Activated CD4-positive, alpha-beta T cell treated with anti-CD3 and anti-CD28 coated beads for 1 hour (primary cell): ENCODE measurements at regions not wholly inside any gene's neighbourhood (a gene's known extent, or its start where the extent isn't known, plus 50 kb on each side); places are given as distances from the start of the nearest gene placed in this dataset.

Experiments used
- DNase-seq: peaks from one replicate; pipeline ENCODE4 v3.0.0-alpha.2; 2020

- DNase-seq, result no peak
Measured at GRCh38 chr7:156145184-156145583, 332.9 kb upstream of the SHH start.

DNA sequence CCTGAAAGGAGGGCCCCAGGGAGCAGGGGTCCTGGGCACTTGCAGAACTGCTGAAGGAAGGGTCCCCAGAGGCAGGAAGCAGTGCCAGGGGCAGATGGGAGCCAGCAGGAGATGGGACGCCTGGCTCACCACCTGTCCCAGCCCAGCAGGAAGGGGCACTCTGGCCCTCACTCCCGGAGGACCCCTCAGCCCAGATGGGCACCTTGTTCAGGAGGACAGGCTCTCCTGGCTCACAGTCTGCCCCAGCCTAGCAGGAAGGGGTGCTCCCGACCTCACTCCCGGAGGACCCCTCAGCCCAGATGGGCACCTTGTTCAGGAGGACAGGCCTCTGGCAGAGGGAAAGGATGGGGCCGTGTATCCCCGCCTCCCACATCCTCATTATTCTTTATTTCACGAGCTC lies 331.4 kb upstream of the SHH start:
- DNase-seq, result no peak

DNA sequence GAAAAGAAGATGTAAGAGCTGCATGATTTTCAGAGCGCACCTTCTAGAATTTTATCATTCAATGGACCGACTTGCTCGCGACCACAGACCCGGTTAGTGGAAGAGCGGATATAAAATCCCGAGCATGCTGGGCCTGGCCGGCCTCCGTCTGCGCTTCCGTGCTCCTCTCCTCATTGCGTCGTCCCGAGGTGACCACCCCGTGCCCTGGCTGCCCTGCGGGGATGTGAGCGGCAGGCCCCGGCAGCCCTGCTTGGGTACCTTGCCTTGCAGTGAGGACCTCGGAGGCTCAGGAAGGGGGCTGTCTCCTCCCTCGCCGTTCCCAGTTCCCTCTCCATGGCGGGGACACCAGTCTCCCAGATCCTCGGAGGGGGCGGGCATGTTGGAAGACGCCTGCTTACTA lies 330.9 kb upstream of the SHH start:
- DNase-seq, result no peak

- no peak for DNase-seq
Measured at GRCh38 chr7:156141941-156142340, 329.7 kb upstream of the SHH start.

GRCh38 chr7:156140896-156141295 lies 328.6 kb upstream of the SHH start:
- DNase-seq, result no peak

GRCh38 chr7:156140447-156140846 lies 328.2 kb upstream of the SHH start:
- no peak for DNase-seq

DNA sequence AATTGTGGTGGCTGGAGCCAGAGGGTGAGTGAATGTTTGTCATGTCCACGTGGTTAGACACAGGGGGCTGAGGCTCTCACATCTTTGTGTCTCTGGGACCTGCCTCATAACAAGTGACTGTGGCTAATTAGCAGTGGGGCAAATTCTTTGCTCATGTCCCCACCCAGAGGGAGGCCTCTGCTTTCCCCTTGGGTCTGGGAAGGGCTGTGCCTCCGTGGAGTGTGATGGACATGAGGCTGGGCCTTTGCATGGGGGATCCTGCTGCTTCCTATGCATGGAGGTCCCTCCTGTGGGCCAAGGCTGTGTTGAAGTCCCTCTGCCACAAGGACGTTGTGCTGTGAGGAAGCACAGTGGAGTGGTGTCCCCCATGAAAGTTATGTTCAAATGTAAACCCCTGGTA lies 327.4 kb upstream of the SHH start:
- no peak for DNase-seq

- DNase-seq, result no peak
Measured at GRCh38 chr7:156139112-156139511, 326.8 kb upstream of the SHH start.

- no peak for DNase-seq
Measured at GRCh38 chr7:156131881-156132280, 319.6 kb upstream of the SHH start.

DNA sequence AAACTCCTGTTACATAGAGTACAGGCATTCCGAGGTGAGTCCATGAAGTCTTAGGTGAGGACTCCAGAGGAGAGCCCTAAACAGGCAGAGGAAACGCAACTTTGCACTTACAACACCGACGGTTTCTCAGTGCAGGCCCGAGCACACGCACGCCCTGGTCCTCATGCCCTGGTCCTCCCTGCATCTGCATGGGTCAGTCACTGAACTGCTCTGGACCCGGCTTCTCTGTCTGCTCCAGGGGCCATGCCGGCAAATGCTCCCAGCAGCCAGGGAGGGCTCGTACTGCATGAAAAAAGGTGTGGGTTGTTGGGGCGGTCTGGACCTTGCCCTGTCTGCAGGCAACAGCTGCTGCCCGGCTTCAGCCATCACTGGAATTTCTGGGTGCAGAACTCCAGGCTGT lies 317.3 kb upstream of the SHH start:
- no peak for DNase-seq

- DNase-seq, result no peak
Measured at GRCh38 chr7:156128496-156128895, 316.2 kb upstream of the SHH start.

DNA sequence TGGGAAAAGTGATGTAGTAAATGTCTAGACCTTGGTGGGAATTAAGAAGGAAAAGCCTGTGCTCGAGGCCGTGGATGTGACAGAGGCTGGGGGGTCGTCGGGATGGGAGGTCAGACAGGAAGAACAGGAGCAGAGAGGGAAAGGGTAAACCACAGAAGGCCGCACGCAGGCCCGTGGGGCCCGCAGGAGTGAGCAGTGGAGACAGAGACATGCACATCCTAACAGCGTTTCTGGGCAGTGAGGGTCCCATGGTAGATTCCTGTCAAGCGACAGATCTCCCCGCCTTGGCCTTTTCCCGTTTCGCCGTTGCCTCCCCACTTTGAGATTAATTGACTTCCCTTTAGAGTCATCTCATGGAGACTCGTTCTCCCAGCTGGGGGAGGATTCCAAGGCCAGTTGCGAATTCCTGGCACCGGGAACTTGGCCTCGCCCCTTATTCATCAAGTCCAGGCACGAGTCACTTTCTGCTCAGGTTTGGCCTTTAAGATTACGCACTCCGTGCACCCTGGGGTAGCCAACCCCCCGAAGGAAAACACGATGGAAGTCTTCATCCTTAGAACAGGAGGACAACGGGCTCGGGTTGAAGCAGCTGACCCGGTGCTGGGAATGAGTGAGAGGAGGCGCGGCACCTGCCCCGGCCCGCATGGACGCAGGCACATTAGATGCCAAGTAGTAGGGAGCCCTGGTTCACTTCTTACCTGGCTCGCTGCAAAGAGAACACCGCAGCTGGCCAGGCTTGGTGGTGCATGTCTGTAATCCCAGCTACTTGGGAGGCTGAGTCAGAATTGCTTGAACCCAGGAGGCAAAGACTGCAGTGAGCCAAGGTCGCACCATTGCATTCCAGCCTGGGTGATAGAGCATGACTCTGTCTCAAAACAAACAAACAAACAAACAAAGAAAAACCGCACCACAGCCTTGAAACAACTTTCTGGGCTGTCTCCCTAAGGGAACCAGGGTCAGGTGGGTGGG lies 315.2 kb upstream of the SHH start:
- no peak for DNase-seq

DNA sequence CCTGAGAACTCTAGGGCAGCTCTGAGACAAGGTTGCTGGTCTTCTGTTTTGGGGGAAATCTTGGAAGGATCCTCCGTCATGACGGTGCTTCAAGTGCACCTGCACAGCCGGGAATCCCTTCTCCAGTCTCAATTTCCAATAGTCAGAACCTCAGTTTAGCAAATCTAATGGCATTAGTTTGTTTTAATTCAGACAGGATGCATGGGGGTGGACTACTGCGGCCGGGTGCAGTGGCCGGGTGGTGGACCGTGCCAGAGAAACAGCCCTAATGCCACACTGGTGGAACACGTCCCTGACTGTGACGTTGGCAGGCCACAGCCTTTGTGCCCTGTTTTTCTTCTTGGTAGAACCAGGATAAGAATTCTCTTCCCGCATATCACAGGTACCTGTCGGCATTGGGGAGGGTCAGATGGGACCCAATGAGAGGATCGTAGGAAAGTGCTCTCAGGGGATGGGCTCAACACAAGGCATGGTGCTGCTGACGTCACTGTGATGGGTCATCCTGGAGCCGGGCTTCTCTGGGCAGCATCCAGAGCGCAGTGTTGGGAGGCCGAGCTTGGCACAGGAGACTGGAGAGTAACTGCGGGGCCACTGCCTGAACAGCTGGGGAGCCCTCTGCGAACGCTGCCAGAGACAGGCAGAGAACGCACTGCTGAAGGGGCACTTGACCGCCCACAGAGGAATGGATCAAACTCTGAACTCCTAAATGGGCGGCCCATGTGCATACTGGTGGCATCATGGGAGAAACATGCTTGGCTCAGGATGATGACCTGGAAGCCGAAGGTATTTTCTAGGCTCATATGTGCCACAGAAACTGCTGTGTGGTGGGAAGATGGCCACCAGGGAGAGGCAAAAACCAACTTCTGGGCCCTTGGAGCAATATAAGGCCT lies 313.8 kb upstream of the SHH start:
- no peak for DNase-seq

GRCh38 chr7:156124356-156124755 lies 312.1 kb upstream of the SHH start:
- no peak for DNase-seq

GRCh38 chr7:156123362-156123761 lies 311.1 kb upstream of the SHH start:
- no peak for DNase-seq

GRCh38 chr7:156122752-156123354 lies 310.6 kb upstream of the SHH start:
- no peak for DNase-seq

GRCh38 chr7:156121956-156122355 lies 309.7 kb upstream of the SHH start:
- no peak for DNase-seq

DNA sequence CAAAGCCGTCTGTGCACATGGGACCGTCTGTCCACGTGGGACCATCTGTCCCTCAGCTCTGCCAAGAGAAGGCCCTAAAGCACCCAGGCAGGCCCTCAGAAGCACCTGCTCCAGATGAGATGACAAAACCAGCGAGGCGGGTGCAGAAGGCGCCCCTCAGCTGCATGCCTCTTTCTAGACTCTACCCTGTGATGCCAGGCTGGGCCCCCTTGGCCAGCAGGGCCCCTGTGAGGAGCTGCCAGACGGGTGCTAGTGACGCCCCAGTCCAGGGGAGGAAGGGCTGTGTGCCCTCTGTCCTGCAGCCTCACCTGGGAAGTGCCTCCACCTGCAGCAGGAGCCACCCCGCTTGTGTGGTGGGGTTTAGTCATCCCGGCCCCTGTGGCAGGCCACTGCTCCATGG lies 309.2 kb upstream of the SHH start:
- no peak for DNase-seq

GRCh38 chr7:156120552-156120951 lies 308.3 kb upstream of the SHH start:
- no peak for DNase-seq

- no peak for DNase-seq
Measured at GRCh38 chr7:156119771-156120170, 307.5 kb upstream of the SHH start.

- no peak for DNase-seq
Measured at GRCh38 chr7:156118248-156118645, 306.0 kb upstream of the SHH start.

- no peak for DNase-seq
Measured at GRCh38 chr7:156117542-156118247, 305.4 kb upstream of the SHH start.
